ENCODE measurements at regions not wholly inside any gene's neighbourhood (a gene's known extent, or its start where the extent isn't known, plus 50 kb on each side); places are given as distances from the start of the nearest gene placed in this dataset.

DNA sequence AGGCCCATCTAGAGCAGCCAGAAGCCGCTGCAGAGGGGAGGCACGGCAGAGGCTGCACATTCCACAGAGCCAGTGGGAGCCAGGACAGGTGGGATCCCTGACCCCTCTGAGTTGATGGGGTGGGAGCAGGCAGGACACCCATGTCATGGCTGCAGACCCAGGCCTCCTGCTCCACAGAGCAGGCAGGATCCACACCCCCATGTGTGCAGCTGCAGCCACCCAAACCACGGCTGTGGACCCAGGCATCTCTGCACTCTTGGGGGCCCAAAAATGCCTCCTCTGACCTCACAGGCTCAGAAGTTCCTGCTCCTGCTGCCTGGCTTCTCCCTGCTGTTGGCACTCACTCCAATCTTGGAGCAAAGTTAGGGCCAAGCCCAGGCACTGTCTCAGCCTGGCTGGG, 112.3 kb upstream of the TMEM18 start:
- H3K4me2 ChIP-seq, result no peak overlapping the region
- no peak overlapping the region for H2AFZ ChIP-seq
- no peaks in the 10 kb centered on the region for H3K9me2 ChIP-seq (replicated peaks; ENCODE audit: insufficient read depth)
- no peaks in the 10 kb centered on the region for H3K4me1 ChIP-seq (ENCODE audit: insufficient read depth)
- TF ChIP-seq, protein P1, sequence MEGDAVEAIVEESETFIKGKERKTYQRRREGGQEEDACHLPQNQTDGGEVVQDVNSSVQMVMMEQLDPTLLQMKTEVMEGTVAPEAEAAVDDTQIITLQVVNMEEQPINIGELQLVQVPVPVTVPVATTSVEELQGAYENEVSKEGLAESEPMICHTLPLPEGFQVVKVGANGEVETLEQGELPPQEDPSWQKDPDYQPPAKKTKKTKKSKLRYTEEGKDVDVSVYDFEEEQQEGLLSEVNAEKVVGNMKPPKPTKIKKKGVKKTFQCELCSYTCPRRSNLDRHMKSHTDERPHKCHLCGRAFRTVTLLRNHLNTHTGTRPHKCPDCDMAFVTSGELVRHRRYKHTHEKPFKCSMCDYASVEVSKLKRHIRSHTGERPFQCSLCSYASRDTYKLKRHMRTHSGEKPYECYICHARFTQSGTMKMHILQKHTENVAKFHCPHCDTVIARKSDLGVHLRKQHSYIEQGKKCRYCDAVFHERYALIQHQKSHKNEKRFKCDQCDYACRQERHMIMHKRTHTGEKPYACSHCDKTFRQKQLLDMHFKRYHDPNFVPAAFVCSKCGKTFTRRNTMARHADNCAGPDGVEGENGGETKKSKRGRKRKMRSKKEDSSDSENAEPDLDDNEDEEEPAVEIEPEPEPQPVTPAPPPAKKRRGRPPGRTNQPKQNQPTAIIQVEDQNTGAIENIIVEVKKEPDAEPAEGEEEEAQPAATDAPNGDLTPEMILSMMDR (IDR thresholded peaks at IDR 0.05; ENCODE audit: poor library complexity), result no peak
- TF ChIP-seq EZH2phosphoT487 (IDR thresholded peaks at IDR 0.05; ENCODE audit: low read depth, severe bottlenecking, unreplicated experiment) (no peak), EZH2 (IDR thresholded peaks at IDR 0.05; ENCODE audit: borderline replicate concordance) (no peak)
- DNase-seq (ENCODE audit: low spot score), result no peak
- H3K79me2 ChIP-seq, result no peaks in the 10 kb centered on the region
- no peaks in the 10 kb centered on the region for H3K9me3 ChIP-seq (ENCODE audit: low read depth)
- no peak overlapping the region for H3K4me3 ChIP-seq
- H3K36me3 ChIP-seq (replicated peaks; ENCODE audit: insufficient read depth, low read depth), result no peaks in the 10 kb centered on the region
- H3K27ac ChIP-seq, result no peak overlapping the region
- no peaks in the 10 kb centered on the region for H4K20me1 ChIP-seq (ENCODE audit: insufficient read depth, poor library complexity, severe bottlenecking)
- 91% methylated on average over 3 of the region's 3 CpGs for WGBS (ENCODE audit: low lambda C conversion rate, missing lambda C conversion rate)
- no peaks in the 10 kb centered on the region for H3K27me3 ChIP-seq

DNA sequence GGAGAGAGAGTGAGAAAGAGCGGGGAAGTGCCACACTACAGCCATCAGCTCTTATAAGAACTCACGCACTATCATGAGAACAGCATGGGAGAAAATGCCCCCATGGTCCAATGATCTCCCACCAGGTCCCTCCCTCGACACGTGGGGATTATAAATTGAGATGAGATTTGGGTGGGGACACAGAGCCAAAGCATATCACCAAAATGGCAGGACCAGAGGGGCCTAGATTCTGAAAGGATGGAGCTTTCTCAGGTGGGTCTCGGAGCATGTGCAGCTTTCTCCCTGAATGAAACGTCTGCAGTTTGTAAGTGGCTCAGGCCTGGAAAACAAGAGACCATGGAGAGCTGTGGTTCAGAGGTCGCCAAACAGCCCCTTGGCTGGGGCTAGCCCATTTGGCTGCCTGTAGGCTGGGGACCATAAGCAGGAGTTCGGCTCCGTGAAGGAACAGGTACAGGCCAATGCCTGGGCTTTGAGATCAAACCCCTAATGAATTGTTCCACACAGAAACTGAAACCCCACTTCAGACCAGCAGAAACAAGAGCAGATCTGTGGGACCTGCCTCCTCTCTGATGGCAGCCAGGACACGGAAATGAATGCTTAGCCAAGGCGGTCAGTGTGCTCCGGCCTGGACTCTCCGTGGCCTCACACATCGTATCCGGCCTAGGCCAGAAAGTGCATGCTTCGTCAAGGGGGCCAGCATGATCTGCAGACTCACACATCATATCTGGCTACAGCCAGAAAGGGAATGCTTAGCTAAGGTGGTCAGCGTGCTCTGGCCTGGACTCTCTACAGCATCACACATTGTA, 111.2 kb upstream of the TMEM18 start:
- Histone ChIP-seq H3K27ac (no peak overlapping the region), H3K4me2 (no peak overlapping the region), H3K9me3 (ENCODE audit: low read depth) (no peaks in the 10 kb centered on the region), H3K36me3 (replicated peaks; ENCODE audit: insufficient read depth, low read depth) (no peaks in the 10 kb centered on the region), H3K9me2 (replicated peaks; ENCODE audit: insufficient read depth) (no peaks in the 10 kb centered on the region), H3K27me3 (no peaks in the 10 kb centered on the region), H3K79me2 (no peaks in the 10 kb centered on the region), H4K20me1 (ENCODE audit: insufficient read depth, poor library complexity, severe bottlenecking) (no peaks in the 10 kb centered on the region), H3K4me1 (ENCODE audit: insufficient read depth) (no peaks in the 10 kb centered on the region), H2AFZ (no peak overlapping the region), H3K4me3 (no peak overlapping the region)
- TF ChIP-seq EZH2phosphoT487 (IDR thresholded peaks at IDR 0.05; ENCODE audit: low read depth, severe bottlenecking, unreplicated experiment), result no peak
- TF ChIP-seq, protein P1 (IDR thresholded peaks at IDR 0.05; ENCODE audit: poor library complexity), result no peak
- no peak for TF ChIP-seq EZH2 (IDR thresholded peaks at IDR 0.05; ENCODE audit: borderline replicate concordance)
- 95% methylated on average over 17 of the region's 17 CpGs for WGBS (ENCODE audit: low lambda C conversion rate, missing lambda C conversion rate)
- no peak for DNase-seq (ENCODE audit: low spot score)

DNA sequence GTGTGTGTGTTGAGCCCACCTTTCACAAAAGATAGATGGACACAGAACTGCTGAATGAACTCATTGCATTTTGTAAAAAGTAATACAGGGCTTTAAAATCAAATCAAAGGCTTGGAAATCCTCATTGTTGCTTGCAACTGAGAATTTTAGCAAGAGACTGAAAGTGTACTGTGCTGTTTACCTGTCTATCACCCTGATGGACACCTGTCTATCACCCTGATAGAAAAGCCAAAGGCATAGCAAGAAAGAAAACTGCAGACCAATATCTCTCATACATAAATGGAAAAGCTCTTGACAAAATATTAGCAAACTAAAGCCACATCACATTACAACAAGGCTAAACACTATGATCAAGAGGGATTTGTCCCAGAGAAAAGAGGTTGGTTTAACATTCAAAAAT, 107.5 kb upstream of the TMEM18 start:
- Histone ChIP-seq H3K79me2 (no peaks in the 10 kb centered on the region), H3K4me1 (ENCODE audit: insufficient read depth) (no peaks in the 10 kb centered on the region), H4K20me1 (ENCODE audit: insufficient read depth, poor library complexity, severe bottlenecking) (no peaks in the 10 kb centered on the region), H3K9me2 (replicated peaks; ENCODE audit: insufficient read depth) (no peaks in the 10 kb centered on the region), H3K4me3 (no peak overlapping the region), H3K36me3 (replicated peaks; ENCODE audit: insufficient read depth, low read depth) (no peaks in the 10 kb centered on the region), H3K4me2 (no peak overlapping the region), H3K27ac (no peak overlapping the region), H3K9me3 (ENCODE audit: low read depth) (no peaks in the 10 kb centered on the region), H3K27me3 (no peaks in the 10 kb centered on the region), H2AFZ (no peak overlapping the region)
- DNase-seq (ENCODE audit: low spot score), result no peak
- TF ChIP-seq, protein P1 (IDR thresholded peaks at IDR 0.05; ENCODE audit: poor library complexity), result no peak
- TF ChIP-seq EZH2 (IDR thresholded peaks at IDR 0.05; ENCODE audit: borderline replicate concordance) (no peak), EZH2phosphoT487 (IDR thresholded peaks at IDR 0.05; ENCODE audit: low read depth, severe bottlenecking, unreplicated experiment) (no peak)

All from hepatocyte (in vitro differentiated cells).